ENCODE measurements at regions not wholly inside any gene's neighbourhood (a gene's known extent, or its start where the extent isn't known, plus 50 kb on each side); places are given as distances from the start of the nearest gene placed in this dataset.
"Not testable (repeated sequence)": the region's sequence is repeated elsewhere in the genome, so short reads cannot be mapped to it uniquely, and the experiment has no call there.

DNA sequence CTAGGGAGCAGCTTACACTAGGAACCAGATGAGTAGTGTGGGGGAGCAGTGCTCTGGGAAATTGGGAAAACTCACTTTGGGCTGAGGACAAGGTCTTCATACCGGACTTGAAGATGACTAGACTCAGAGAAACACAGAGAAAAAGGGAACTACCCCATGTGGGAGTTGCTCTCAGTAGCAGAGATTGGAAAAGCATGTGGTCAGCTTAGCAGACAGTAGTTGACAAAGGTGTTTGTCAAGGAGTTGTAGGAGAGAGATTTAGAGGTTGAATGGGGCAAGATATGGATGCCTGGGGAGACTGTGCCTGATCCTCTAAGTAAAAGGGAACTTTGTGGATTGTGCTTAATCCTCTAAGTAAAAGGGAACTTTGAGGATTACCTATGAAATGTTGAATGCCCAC is 194.5 kb upstream of the COX10 start:
- DNase-seq: no peak

GRCh38 chr17:13879961-13880466 is 189.3 kb upstream of the COX10 start:
- DNase-seq: no peak

GRCh38 chr17:13883659-13884058 is 185.6 kb upstream of the COX10 start:
- no peak for DNase-seq

DNA sequence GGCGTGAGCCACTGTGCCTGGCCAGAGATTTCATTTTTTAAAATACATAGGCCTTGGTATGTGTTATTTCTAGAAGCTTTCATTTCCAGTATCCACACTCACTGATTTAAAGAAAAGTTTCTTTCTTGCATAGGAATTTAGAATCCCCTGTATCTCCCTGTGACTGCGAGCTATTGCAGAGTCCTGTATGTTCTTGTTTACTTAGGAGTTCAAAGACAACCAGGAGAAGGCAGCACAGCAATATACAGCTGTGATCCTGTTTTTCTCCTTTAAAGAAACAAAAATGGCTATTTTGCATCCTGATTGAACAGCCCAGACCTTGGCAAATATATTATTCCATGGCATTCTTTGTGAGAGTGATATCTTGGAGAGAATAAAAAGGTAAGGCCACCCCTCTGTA is 185.0 kb upstream of the COX10 start:
- DNase-seq: no peak

DNA sequence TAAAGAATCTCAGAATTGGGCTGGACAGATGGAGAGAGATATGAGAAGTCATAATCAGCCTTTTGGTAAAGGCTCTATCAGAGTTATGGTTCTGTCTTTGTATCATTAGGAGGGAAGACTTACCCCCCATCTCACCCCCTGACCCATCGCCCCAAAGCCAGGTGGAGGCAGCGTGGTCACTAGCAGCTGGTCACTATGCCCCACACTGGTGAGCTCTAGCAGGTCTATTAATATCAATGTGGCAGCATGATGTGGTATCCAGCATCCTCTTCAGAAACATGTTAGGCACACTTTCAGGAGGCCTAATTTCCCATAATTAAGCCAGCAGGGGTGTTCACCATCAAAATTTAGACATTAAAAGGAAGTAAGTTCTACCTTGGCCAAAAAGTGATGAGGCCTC is 183.8 kb upstream of the COX10 start:
- DNase-seq: no peak

DNA sequence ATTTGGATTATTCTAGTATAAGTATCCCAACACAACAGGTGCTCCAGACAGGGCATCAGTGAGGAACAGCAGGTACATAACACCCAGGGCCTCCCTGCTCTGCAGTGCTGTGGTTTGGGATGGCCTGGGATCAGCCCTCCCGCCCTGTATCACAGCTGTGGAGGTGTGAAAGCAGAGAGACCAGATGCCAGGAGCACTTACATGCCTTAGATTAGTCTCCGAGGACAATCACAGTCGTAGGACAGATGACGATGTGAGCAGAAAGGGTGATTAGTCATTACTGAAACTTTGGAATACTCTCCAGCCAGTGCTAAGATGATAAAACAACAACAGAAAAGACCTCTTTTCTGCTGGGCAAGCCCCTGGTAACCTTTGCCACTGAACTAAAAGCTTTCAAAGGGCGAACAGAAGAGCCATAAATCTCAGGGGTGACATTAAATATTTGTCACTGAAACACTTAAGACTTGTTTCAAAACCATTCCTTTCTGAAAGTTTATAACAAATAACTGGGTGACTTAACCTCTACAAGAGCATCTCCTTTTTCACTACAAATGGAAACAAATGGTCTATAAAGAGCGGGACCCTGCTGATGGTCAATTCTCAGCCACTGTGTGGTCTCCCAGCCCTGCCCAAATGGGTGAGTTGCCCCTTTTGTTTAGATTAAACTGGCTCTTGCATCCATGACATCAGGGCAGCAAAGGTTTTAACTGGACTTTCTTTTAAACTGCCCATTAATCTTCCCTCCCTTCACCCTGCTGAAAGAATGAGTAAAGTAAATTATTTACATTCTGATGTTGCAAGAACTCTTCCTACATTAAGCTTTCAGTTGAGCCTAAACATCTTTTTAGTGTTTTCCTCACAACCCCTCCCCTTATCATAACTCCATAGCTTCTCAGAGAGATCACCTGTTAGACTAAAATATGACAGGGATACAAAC is 183.1 kb upstream of the COX10 start:
- DNase-seq: no peak

DNA sequence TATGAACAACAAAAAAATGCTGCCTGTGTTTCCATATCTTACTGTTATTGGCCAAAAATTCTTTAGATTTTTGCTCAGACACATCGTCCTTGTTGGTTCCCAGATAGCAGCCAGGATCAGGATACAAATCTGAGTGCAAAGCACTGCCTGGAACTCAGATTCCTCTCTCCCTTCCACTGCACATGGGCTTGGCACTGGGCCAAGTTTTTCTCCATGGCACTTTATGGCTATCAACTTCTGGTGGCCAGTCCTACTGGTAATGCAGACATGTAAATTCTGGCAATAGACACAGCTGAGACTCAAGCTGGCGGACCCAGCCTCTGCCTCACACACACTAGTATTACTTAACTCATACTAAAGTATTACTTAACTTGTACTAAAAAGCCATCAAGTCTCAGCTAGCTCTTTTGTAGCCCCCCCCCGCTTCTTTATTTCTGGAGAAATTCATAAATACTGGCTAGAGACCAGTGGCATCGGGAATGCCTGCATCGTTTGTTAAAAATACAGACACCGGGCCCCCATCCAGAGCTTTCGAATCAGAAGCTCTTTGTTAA is 181.2 kb upstream of the COX10 start:
- DNase-seq: no peak

DNA sequence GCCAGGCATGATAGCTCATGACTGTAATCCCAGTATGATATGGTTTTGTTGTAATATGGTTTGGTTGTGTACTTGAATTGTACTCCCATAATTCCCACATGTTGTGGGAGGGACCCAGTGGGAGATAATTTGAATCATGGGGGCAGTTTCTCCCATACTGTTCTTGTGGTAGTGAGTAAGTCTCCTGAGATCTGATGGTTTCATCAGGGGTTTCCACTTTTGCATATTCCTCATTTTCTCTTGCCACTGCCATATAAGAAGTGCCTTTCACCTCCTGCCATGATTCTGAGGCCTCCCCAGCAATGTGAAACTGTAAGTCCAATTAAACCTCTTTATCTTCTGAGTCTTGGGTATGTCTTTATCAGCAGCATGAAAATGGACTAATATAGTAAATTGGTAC is 160.3 kb upstream of the COX10 start:
- DNase-seq: not testable (repeated sequence)

DNA sequence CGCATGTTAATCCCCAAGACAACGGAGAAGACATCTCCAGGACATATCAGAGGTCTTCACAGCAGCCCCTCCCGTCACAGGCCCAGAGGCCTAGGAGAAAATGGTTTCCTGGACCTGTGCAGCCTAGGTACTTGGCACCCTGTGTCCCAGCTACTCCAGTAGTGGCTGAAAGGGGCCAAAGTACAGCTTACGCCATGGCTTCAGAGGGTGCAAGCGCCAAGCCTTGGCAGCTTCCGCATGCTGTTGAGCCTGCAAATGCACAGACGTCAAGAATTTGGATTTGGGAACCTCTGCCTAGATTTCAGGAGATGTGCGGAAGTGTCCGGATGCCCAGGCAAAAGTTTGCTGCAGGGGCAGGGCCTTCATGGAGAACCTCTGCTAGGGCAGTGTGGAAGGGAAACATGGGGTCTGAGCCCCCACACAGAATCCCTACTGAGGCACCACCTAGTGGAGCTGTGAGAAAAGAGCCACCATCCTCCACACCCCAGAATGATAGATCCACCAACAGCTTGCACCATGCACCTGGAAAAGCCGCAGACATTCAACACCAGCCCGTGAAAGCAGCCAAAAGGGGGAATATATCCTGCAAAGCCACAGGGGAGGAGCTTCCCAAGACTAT is 159.3 kb upstream of the COX10 start:
- DNase-seq: no peak

GRCh38 chr17:13917634-13918033 is 151.7 kb upstream of the COX10 start:
- DNase-seq: no peak

DNA sequence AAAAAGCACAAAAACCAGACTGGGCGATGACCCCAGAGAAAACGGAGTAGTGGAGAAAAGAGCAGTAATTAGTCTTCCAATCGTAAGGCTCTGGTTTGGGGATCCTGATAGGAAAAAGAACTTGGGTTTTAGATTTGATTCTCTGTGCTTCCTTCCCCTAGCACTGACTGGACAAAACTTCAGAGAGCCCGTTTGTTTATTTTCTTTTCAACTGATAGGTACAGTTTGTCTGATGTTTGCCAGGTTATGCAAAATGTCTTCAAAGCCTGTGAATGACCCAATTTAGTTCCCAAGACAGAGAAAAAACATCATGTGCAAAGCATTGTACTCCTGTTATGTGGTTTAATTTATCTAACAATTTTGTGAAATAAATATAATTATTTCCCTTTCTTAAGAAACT is 151.1 kb upstream of the COX10 start:
- DNase-seq: no peak

DNA sequence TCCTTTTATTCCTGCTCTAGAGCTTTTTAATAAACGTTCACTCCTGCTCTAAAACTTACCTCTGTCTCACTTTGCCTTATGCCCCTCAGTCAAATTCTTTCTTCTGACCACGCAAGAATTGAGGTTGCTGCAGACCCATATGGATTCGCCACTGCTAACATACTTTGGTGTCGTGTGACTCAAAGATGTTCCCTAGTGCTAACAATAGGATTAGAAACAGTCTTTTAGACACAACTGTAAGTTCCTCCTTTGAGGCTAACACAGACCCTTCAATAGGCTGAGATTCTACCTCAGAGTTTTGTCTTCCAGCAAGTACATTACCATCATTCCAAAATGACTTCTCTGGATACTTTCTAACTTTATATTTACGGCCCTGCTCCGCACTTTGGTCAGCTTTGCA is 149.5 kb upstream of the COX10 start:
- DNase-seq: no peak

- no peak for DNase-seq
These were observed 148.9 kb upstream of the COX10 start for GRCh38 chr17:13920413-13920812.

DNA sequence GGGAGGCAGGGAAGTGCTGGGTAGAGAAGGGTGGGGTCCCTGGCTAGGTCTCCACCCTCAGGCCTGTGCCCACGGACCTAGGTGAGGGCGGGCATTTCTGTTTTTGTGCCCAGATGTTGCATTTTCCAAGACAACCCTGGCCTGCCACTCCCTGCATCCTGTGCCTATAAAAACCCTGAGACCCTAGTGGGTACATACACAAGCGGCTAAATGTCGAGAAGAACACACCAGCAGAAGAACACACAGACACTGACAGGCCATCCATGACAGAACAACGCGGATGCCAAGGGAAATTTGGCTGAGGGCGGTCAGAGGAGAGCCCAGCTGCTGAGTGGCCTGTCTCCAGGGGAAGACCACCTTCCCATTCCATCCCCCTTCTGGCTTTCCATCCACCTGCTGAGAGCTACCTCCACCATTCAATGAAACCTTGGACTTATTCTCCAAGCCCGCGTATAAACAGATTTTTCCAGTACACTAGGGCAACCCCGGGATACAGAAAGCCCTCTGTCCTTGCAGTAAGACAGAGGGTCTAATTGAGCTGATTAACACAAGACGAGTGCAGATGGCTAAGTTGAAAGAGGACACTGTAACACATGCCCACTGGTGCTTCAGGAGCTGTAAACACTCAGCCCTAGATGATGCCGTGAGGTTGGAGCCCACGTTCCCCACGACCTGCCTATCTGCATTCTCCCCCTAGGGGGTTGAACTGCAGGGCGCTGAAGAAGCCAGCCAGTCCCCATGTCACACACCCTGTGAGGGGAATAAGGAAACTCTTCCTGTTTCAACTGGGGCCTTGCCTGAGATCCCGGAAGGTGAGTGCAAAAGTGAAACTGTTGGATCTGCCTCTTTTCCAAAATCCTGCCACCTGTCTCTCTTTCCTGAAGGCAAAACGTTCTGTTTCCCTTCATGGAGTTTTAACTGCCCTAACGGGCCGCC is 147.2 kb upstream of the COX10 start:
- no peak for DNase-seq

- no peak for DNase-seq
These were observed 146.4 kb upstream of the COX10 start for GRCh38 chr17:13922885-13923284.

- DNase-seq: no peak
These were observed 143.7 kb upstream of the COX10 start for GRCh38 chr17:13925579-13925978.

GRCh38 chr17:13931111-13931526 is 138.2 kb upstream of the COX10 start:
- DNase-seq: no peak

DNA sequence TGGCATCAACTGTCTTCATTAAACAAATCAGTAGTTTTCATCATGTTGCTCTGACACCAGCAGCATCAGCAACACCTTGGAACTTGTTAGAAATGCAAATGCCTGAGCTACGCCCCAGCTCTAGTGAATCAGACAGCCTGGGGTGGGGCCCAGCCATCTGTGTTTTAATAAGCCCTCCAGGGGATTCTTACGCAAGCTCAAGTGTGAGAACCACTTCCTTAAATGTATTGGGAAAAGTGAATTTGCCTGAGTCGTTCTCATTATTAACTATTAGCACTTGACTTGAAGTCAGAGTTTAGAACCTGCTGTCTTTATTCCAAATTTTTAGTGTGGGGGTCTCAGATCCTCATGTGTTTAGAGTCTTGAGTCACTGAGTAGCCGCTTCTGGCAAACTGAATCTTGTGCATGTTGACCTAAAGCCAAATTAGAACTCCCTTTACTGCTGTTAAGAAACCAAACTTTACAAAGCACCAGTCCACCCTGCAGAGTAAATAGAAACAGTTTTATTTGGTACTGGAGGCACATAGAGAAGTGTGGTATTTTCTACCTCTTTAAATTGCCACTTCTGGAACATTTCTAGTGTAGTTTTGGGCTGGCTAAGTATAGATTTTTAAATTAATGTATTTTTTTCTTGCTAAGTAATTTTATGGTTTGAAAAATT is 137.4 kb upstream of the COX10 start:
- no peak for DNase-seq

DNA sequence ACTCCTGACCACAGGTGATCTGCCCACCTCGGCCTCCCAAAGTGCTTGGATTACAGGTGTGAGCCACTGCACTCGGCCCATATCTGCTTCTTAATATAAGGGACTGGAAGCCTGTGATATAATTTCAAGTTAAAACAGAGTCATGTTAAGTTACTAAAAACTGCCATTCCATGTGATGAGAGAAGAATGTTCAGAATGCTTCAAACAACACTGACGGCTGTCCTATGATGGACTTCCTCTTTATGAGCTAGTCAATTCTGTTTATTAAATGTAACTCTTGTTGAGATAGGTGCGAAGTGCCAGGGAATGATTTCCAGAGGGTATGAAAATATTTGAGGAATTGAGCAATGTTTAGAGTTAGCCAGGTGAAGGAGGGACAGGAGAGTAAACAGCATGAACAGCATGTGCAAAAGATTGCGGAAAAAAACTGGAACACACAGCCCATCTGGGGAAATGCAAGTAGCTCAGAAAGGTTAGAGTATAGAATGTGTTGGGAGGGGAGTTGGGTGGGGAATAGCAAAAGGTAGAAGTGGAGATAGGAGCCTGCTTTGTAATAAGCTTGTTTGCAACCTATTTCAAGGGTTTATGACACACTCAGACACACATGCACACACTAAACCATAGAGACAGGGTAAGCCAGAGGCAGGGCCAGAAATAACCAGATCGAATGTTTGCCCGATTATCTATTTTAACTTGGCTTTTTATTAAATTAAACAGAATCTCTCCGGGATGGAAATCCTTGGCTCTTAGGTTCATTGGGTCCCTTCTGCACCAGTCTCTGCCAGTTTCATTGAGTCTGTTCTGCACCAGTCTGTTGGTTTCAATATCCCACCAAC is 135.6 kb upstream of the COX10 start:
- DNase-seq: no peak

- no peak for DNase-seq
These were observed 130.1 kb upstream of the COX10 start for GRCh38 chr17:13939222-13939621.
